ENCODE measurements at regions not wholly inside any gene's neighbourhood (a gene's known extent, or its start where the extent isn't known, plus 50 kb on each side); places are given as distances from the start of the nearest gene placed in this dataset.

DNA sequence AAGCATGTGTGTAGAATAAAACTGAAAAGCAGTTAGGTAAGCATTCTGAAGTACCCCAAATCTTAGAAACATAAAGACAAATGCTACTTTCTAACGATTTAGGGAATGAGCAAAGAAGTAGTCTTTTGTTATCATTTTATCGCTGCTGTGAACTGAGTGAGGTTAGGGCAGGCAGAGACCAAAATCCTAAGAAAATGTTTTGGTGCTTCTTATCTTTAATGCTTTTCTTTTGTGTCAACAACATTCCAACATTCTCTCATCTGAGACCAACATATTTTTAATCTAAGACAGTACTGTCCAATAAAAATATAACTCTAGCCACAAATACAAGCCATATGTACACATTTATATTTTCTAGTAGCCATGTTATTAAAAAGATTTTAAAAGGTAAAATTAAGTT is 789.4 kb upstream of the PIK3C3 start:
- DNase-seq (ENCODE audit: low read depth in 4 of 4, low spot score in 3 of 4) = no peak

DNA sequence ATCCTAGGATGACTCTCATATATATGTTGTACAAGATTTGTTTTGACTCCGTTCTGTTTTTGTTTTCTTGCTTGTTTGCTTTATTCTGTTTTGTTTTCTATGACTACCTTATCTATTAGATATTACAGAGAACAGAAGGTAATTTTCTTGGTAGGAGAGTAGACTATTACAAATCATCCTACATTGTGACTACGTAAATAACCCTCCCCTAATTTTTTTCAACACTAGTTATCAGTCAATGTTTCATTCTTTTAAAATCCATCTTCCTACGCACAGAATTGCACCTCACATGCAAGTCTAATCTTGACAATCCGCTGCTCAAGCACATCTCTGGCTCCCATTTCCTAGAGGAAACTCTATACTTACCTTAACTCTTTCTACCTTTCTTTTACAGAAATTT is 792.3 kb upstream of the PIK3C3 start:
- no peak for DNase-seq (ENCODE audit: low read depth in 4 of 4, low spot score in 3 of 4)

DNA sequence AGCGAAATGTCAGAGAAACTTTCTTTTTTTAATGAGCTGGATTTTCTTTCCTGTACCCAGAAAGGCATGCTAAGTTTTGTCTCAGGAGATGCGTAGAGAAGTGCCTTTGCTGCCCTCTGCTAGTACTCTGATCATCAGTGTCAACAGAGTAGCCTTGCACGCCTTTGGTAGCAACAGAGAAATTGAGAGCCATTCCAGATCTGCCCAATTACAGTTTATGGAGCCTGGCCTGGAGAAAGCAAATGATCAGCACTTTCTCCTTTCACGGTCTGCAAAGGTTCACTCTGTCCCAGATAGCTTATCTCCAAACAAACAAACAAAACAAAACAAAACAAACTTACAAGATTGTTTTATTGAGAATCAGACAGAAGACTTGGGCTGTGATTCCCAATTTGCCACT is 792.8 kb upstream of the PIK3C3 start:
- DNase-seq (ENCODE audit: low read depth in 4 of 4, low spot score in 3 of 4) = no peak

DNA sequence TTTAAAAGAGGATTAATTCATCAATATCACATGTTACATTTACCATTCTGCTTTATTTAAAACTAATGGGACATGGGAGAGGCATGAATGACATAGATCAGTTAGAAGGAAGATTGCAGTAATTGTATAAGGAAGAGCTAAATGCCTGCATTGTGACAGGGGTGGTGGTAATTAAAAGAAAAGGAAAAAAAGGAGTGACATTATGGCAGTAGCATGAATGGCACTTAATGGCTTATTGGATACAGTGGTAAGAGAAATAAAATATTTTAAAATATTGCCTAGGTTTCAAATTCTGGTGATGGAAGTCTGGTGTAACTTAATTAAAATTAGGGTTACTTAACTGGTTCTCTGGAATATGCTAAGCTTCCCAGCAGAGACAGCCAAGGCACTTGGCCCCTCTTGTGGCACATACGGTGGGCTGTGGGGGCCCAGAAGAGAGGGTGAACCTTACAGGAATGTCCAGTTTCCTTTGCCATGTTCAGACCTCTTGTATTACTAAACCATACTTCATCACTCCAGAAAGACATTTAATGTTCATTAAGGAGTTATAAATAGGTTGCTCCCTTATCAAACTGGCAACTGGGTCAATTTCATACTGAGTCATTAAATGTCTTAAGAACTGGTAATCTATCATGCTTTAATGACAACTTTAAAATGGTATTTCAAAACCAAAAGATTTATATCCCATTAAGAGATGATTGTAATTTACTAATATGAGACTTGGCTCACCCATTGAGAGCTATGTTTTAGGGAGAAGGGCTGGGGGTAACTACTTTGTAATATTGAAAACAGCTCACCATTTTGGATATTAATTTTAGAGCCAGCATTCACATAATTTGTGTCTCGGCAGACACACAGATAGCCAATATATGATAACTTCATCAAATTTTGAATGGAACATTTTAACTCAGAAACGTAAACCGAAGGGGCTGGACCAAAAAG is 798.9 kb upstream of the PIK3C3 start:
- DNase-seq (ENCODE audit: low read depth in 4 of 4, low spot score in 3 of 4) = no peak

DNA sequence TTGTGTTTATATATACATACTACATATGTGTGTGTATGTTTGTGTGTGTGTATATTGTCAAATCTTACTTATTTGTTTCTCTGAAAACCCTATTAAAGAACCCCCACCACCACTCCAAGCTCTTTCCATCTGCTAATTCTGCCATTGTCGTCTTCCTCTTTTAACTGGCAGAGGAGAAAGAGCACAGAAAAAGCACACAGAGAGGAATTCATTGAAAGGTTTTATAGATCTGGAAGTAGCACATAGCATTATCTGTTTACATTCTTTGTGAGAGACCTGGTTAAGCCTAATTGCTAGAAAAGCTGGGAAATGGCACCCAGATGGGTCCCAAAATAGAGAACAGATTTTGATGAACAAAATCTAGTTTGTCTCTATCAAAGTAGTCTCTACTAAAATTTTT is 800.0 kb upstream of the PIK3C3 start:
- no peak for DNase-seq (ENCODE audit: low read depth in 4 of 4, low spot score in 3 of 4)

DNA sequence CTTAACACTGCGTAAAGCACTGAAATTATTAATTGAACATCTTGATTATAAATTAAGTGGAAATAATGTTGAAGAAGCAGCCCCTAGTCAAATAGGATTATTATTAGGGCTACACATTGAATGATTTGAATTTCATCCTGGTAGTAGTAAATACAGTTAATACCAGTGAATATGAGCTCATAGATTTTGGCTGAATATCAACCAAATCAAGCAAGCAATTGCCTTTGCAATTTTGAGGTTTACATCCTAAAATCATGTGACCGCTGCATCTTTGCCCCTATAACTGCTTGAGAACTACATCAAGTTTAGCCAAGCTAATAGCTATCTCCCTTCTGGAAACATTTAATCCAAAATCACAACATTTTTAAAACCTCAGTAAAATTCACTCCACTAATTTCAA is 801.2 kb upstream of the PIK3C3 start:
- no peak for DNase-seq (ENCODE audit: low read depth in 4 of 4, low spot score in 3 of 4)

DNA sequence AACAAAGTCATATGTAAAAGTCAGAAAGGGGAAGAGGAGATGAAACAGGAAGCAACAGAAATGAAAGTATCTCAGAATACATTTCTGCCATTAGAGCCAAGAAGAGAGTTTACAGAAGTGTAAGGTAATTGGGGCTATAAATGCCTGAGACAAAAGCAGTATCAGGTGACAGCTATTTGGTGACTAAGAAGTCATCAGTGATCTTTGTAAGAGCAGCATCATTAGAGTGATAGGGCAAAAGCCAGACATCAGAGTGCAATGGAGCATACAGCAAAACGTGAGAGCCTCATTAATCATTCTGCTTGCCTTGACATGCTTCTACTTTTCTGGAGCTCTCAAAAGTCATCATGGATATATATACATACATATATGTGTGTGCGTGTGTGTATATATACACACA is 804.7 kb upstream of the PIK3C3 start:
- no peak for DNase-seq (ENCODE audit: low read depth in 4 of 4, low spot score in 3 of 4)

DNA sequence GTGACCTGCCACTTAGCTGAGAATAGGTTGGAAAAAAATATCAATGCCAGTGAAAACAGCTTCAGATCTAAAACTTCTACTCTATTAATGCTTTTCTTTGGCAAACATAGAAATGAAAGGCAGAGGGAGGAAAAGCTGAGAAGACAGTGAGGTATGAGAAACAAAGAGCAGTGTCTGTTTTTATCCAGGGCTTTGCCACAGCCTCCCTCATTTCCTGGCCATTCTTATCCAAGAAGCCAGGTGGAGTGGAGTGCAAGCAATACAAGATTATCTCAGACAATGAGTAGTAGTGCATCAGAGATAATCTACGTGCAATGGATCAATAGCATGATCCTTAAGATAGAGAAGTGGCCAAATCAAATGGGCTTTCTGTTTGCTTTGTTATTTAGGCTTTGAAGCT is 808.7 kb upstream of the PIK3C3 start:
- DNase-seq (ENCODE audit: low read depth in 4 of 4, low spot score in 3 of 4) = no peak

DNA sequence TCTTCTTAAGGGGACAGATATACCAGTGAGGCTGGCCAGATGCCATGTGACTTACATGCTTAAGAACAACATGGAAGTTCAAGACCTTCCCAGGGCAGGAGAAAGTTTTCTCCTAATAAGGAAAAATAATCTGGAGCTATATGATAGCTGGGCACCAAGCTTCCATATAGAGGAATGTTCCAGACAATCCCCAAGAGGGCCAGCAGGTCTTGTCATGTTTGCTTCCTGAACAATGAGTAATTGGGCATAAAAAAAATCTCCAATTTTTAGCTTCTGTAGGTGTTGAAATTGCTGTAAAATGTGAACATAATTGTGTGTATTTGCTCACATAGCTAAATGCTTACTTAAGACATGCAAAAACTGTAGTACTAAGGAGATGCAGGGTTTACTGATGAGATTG is 809.5 kb upstream of the PIK3C3 start:
- no peak for DNase-seq (ENCODE audit: low read depth in 4 of 4, low spot score in 3 of 4)

DNA sequence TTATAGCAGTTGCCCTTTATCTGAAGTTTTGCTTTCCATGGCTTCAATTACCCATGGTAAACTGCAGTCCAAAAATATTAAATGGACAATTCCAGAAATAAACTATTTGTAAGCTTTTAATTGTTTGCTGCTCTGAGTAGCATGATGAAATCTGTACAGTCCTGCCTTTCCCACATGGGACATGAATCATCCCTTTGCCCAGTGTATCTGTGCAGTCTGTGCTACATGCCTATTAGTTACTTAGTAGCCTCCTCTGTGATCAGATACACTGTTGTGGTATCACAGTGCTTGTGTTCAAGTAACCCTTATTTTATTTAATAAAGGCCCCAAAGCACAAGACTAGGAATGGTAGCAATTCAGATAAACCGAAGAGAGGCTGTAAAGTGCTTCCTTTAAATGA is 810.6 kb upstream of the PIK3C3 start:
- no peak for DNase-seq (ENCODE audit: low read depth in 4 of 4, low spot score in 3 of 4)

DNA sequence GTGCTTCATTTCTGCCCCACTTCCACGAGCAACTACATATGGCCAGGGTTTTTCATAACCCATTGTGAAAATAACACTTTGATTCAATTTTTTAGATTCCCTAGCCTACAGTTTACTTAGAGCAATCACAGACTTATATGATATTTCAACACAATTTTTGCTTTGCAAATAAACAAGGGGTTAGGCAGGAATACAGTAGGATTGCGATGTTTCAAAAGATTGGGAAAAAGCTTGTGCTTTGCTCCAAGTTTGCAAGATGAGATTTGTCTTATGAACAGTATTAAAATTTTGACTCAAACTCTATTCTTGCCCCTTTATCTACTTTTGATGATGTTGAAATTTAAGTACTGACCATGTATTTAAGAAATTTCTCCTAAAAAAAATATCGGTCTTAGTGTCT is 814.5 kb upstream of the PIK3C3 start:
- no peak for DNase-seq (ENCODE audit: low read depth in 4 of 4, low spot score in 3 of 4)

DNA sequence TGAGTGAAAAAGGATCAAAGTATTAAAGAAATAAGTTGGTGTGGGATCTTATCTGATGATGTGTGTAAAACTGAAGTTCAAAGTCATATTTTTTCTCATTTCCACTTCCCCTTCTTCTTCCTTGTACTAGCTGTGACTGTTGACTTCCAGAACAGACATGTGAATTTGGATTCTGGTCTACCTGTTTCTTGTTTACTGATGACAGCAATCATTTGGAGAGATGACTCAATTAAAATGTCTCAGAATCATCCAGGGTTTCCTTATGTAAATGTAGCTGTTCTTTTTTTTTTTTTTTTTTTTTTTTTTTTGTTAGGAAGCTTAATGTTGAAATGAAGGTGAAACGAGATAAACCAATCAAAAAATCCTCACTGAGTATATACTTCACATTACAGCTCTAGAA is 819.9 kb upstream of the PIK3C3 start:
- no peak for DNase-seq (ENCODE audit: low read depth in 4 of 4, low spot score in 3 of 4)

DNA sequence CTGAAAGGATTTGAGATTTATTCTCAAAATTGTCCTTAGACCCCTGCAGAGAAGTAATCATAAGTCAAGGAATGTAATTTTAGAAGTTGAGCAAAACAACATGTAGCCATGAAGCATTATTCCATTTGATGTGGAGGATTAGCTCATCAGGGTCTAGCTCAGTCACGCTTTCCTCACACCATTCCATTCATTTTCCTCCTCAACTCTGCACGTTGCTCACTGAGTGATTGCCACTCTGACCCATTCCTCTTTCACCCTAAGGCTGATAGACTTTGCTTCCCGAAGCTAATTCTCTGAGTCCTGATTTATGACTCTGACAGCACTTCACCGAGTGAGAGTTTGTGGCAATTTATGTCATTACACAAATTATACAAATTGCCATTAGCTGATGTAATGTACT is 820.6 kb upstream of the PIK3C3 start:
- no peak for DNase-seq (ENCODE audit: low read depth in 4 of 4, low spot score in 3 of 4)

DNA sequence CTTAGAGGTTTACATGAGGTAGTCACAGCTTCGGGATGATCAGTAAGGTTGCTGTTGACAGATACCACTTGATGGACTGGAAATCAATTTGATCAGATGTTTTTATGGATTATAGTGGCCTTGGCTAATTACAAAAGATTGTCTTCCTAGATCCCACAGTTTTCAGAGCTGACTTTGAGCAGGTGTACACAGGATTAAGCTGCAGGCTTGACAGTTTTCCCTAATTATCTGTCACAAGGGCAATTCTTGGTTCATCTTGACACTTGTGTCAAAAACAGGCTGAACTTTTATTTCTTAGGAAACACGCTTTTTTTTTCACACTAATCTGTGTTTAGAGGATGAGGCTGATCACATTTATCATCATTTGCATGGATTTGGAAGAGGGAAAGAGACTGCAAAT is 824.0 kb upstream of the PIK3C3 start:
- no peak for DNase-seq (ENCODE audit: low read depth in 4 of 4, low spot score in 3 of 4)

DNA sequence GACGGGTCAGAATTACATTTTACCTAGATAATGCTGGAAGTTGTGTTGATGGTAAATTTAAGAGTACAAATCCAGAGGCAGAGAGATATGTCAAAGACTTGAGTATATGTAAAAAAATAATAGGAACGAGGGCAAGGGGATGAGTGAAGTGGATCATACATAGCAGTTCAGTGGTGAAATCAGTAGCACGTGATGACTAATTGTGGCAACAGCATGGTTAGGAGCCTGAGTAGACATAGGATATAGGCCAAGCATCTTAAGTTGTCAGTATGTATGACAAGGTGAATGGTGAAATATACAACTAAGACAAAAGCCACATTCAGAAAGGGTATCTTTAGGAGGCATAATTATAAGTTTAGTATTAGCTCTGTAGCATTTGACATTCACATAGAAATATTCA is 826.5 kb upstream of the PIK3C3 start:
- DNase-seq (ENCODE audit: low read depth in 4 of 4, low spot score in 3 of 4) = no peak

DNA sequence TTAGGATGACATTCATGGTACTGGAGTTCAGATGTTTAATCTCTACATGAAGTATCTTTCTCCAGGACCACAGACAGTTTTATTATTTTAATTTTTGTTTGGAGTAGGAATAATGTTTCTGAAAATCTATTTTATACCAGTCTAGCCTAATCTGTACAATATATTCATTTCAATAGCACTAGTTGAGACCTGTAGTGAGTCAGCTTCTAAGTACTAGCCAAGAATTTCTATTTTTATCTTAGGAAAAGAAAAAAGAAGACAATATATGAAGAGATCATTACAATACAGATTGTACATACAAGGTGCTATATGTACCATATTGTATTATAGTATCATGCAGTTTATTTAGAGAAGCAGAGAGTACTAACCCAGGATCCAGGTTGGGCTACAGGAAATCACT is 826.9 kb upstream of the PIK3C3 start:
- no peak for DNase-seq (ENCODE audit: low read depth in 4 of 4, low spot score in 3 of 4)

DNA sequence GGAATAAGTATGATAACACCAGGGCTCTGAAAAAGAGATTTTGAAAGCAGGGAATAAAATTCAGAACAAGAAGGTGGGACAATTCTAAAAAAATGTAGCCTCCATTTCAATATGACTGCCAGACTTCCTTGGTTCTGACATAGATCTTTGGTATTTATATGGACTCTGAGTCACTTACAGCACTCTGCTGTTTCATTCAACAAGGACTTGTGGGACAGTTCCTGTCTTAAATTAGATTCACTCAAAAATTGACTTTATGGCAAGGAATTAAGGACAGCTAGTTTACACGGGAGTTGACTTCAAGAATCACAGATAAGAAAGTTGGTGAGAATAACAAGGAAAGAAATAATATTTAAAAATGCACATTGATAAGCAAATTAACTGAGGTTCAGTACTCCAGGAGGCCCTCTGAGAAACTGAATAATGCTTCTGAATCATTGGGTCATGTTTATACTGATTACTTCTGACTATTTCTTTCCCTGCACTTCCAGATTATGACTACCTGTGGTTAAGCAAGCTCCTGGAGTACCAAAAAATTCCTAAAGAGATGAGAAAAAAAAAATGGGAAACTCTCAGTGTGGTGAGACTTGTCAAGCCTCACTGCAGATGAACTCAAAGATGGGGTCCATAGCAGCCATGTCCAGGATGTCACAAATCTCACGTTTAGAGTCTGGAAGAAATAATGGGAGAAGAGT is 828.3 kb upstream of the PIK3C3 start:
- DNase-seq (ENCODE audit: low read depth in 4 of 4, low spot score in 3 of 4) = no peak

DNA sequence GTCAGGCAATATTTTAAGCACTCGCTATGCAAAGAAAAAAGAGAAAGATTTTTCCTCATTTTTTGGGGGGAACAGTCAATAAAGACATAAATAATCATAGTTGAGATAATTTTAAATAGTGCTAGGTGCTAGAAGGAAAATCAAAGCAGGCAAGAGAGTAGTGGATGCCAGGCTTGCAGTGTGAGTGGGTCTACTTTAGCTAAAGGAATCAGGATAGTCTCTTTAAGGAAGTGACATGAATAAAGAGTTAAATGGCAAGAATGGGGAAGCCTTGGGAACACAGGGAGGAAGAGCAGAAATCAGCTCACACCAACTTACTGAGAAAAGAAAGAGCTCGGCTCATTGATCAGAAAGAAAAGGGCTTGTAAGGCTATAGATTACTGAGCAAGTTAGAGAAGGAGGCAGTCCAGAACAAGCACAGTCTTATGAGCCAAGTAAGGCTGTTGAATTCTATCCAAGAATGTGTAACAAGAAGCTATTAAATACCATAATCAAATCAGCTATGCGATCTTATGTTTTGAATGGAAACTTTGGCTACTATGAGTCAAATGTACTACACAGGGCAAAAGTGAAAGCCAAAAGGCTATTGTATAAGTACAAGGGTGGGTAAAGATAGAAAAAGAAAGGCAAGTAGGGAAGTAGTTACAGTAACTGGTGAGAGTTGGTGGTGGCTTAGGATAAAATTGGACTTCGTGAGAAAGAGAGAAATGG is 833.8 kb upstream of the PIK3C3 start:
- no peak for DNase-seq (ENCODE audit: low read depth in 4 of 4, low spot score in 3 of 4)

DNA sequence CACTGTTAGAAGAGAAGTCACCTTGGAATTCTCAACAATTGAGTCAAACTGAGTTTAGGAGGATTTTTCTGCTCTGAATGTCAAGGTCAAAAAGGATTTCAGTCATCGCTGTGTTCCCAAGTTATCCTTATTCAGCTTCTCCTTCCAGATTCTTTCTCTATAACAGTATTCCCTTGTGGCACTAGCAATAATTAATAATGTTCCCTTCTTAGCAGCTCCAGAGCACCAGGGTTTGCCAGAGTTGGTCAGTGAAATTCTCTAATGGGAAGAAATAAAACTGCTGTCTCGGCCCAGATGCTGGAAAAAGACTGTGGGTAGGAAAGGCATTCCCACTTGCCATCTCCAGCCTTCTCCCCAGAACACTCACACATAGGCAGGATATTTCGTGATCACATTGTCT is 836.0 kb upstream of the PIK3C3 start:
- no peak for DNase-seq (ENCODE audit: low read depth in 4 of 4, low spot score in 3 of 4)

DNA sequence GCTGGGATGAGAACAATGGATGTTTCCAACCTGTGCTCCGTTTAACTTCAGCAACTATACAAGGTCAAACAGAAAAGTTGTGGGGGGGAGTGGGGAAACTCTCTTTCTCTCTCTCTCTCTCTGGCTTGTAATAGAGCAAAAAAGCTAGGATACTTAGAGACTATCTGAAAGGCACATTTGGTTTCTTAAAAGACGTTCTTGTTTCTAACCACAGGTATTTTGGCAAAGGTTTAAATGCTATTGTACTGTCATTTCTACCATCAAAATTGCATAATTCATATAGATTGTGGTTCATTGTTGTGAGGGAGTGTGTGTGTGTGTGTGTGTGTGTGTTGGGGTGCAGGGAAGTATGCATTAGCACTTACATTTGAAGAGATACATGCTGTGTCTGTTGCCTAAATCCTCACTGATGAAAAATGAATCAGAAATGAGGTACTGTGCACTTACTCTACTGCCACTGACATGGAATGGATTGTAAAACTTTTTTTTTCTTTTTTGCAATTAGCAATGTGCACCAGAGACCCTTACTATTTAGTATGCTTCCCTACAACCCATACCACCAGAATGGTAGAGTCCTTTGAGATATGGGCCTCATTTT is 841.0 kb upstream of the PIK3C3 start:
- no peak for DNase-seq (ENCODE audit: low read depth in 4 of 4, low spot score in 3 of 4)

DNA sequence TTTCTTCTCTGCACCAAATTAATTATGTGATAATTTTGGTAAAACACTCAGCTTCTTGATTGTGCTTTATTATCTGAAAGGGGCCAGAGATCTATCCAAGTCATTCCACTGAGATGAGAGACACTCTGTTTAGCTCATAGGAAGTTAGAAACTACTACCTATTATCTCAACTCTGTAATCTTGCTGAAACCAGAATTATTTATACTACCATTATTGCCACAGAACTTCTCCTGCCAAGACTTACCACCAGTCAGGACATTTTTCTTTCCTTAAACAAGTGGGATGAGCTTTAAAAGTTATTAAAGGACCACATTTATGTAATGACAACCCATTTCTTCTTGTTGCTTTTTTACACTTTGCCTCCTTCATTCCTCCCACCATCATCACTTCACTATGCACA is 855.6 kb upstream of the PIK3C3 start:
- no peak for DNase-seq (ENCODE audit: low read depth in 4 of 4, low spot score in 3 of 4)

All from right renal pelvis (tissue), 4 donors.